B cell (primary cell): ENCODE measurements at regions not wholly inside any gene's neighbourhood (a gene's known extent, or its start where the extent isn't known, plus 50 kb on each side); places are given as distances from the start of the nearest gene placed in this dataset.
"Not testable (repeated sequence)": the region's sequence is repeated elsewhere in the genome, so short reads cannot be mapped to it uniquely, and the experiment has no call there.

Source experiments
- ATAC-seq: fragments of 200-7000 bp; cut with Tn5 transposase; one replicate; pipeline ENCODE4 v1.10.0; 2021; ENCODE audit warnings: low read depth, mild to moderate bottlenecking, moderate number of reproducible peaks, moderate library complexity
- CTCF ChIA-PET: fragments of 350-600 bp; sonication (Branson Sonifier 250); formaldehyde crosslinking; loops from one replicate; lab custom pipeline; 2021; ENCODE audit warnings: antibody characterized with exemption, inconsistent platforms; lab: Charles Lee
- POLR2A ChIA-PET: fragments of 350-600 bp; sonication (Branson Sonifier 250); formaldehyde crosslinking; loops from one replicate; lab custom pipeline; 2021; ENCODE audit warnings: antibody characterized with exemption; lab: Charles Lee
- DNase-seq: peaks from one replicate; pipeline ENCODE4 v3.0.0; 2013
- H2AFZ ChIP-seq: 2 replicates; pipeline ENCODE4 v1.6.1; 2012; ENCODE audit warnings: mild to moderate bottlenecking, low read depth, low read length; ENCODE audit not compliant: insufficient read depth, poor library complexity, severe bottlenecking
- H3K27ac ChIP-seq, 2 donors: 1 replicate in 1 of 2; 2 replicates in 1 of 2; pipeline ENCODE4 v1.5.1; 2012 to 2013; ENCODE audit warnings: low read length in 2 of 2, mild to moderate bottlenecking in 2 of 2, moderate library complexity in 1 of 2
- H3K27me3 ChIP-seq, 4 experiments: fragments of 200-600 bp in 1 of 4; sonication (generic) in 1 of 4; replicated peaks in 1 of 4; 1 replicate in 2 of 4; 2 replicates in 2 of 4; pipeline versions ENCODE4 v1.6.1 to v1.7.0; 2013 to 2016; ENCODE audit warnings: low read length in 3 of 4, mild to moderate bottlenecking in 2 of 4, mixed read lengths in 1 of 4, moderate library complexity in 1 of 4; ENCODE audit not compliant: insufficient read depth in 4 of 4, control insufficient read depth in 3 of 4; ENCODE audit errors: control extremely low read depth in 1 of 4
- H3K36me3 ChIP-seq, 2 experiments: replicated peaks in 1 of 2; 1 replicate in 1 of 2; 2 replicates in 1 of 2; pipeline versions ENCODE4 v1.6.1 to v1.7.1; 2013; ENCODE audit warnings: low read length in 1 of 2; ENCODE audit not compliant: insufficient read depth in 2 of 2, control insufficient read depth in 1 of 2; ENCODE audit errors: control extremely low read depth in 1 of 2, extremely low read depth in 1 of 2
- H3K4me1 ChIP-seq, 2 donors: fragments of 200-600 bp in 1 of 2; sonication (generic) in 1 of 2; 1 replicate in 1 of 2; 2 replicates in 1 of 2; pipeline versions ENCODE4 v1.5.1 to v1.6.1; 2013 to 2017; ENCODE audit warnings: low read length in 2 of 2; ENCODE audit not compliant: control insufficient read depth in 2 of 2, insufficient read depth in 2 of 2
- H3K4me2 ChIP-seq: replicated peaks from 2 replicates; pipeline ENCODE3; 2012; ENCODE audit warnings: mild to moderate bottlenecking, low read depth, low read length; ENCODE audit not compliant: poor library complexity, severe bottlenecking
- H3K4me3 ChIP-seq, 5 experiments: fragments of 200-600 bp in 1 of 5; sonication (generic) in 1 of 5; 1 replicate in 3 of 5; 2 replicates in 2 of 5; pipeline versions ENCODE4 v1.5.1 to v1.7.0; 2011 to 2016; ENCODE audit warnings: low read length in 4 of 5, mild to moderate bottlenecking in 4 of 5, low read depth in 2 of 5, control low read depth in 1 of 5, moderate library complexity in 1 of 5; ENCODE audit not compliant: insufficient read depth in 1 of 5; ENCODE audit errors: control extremely low read depth in 1 of 5, extremely low read depth in 1 of 5
- H3K79me2 ChIP-seq: fragments of 200-600 bp; sonication (generic); one replicate; pipeline ENCODE4 v1.6.0; 2016; ENCODE audit warnings: low read length; ENCODE audit not compliant: control insufficient read depth, insufficient read depth
- H3K9ac ChIP-seq: fragments of 200-600 bp; sonication (generic); 2 replicates; pipeline ENCODE4 v1.6.1; 2017; ENCODE audit warnings: mild to moderate bottlenecking, low read length, moderate library complexity
- H3K9me3 ChIP-seq, 3 donors: one replicate each; pipeline versions ENCODE4 v1.6.1 to v1.7.1; 2013; ENCODE audit warnings: low read length in 2 of 3; ENCODE audit not compliant: control insufficient read depth in 2 of 3, insufficient read depth in 1 of 3; ENCODE audit errors: control extremely low read depth in 1 of 3
- H4K20me1 ChIP-seq: 2 replicates; pipeline ENCODE4 v1.6.0; 2012; ENCODE audit warnings: mild to moderate bottlenecking, low read length; ENCODE audit not compliant: insufficient read depth, control insufficient read depth, poor library complexity, severe bottlenecking
- H3K27ac Mint-ChIP-seq: one replicate; pipeline ENCODE4 v1.8.0; 2021; ENCODE audit warnings: mixed read lengths
- H3K27me3 Mint-ChIP-seq: one replicate; pipeline ENCODE4 v1.8.0; 2021; ENCODE audit warnings: mixed read lengths
- H3K4me1 Mint-ChIP-seq: one replicate; pipeline ENCODE4 v1.8.0; 2021; ENCODE audit warnings: mixed read lengths
- H3K4me3 Mint-ChIP-seq: one replicate; pipeline ENCODE4 v1.8.0; 2021; ENCODE audit warnings: mixed read lengths
- H3K9me3 Mint-ChIP-seq: one replicate; pipeline ENCODE4 v1.8.0; 2022; ENCODE audit warnings: mixed read lengths; ENCODE audit not compliant: insufficient read depth
- EZH2 ChIP-seq: IDR thresholded peaks from 2 replicates; pipeline ENCODE4 v1.6.1; 2012; ENCODE audit warnings: borderline replicate concordance, low read depth, mild to moderate bottlenecking, moderate library complexity, low read length; ENCODE audit not compliant: insufficient read depth, poor library complexity, severe bottlenecking
- WGBS: methylation state at CpG from one replicate; pipeline ENCODE4 v1.1.5; 2013; ENCODE audit warnings: missing lambda C conversion rate; ENCODE audit not compliant: insufficient coverage; 5-methylcytosine and 5-hydroxymethylcytosine counted together
- intact Hi-C: fragments of 100-400 bp; cut with micrococcal nuclease; formaldehyde crosslinking; loops from one replicate; pipeline ENCODE4 v1.10.0; 2022
- TF ChIP-seq, protein P1 (sequence below): fragments of 200-600 bp; IDR thresholded peaks from one replicate; pipeline ENCODE4 v1.8.0; 2022; ENCODE audit warnings: antibody characterized with exemption, mild to moderate bottlenecking

GRCh38 chr2:226295123-226295522 is 504.5 kb downstream of the IRS1 start:
- Histone ChIP-seq H3K27me3 (no peaks in the 10 kb centered on the region), H3K36me3 (no peaks in the 10 kb centered on the region), H3K27ac (no peak overlapping the region), H3K4me1 (no peaks in the 10 kb centered on the region), H4K20me1 (no peaks in the 10 kb centered on the region), H3K9me3 (peaks cover 0 to 7% (median 7%) of the 10 kb centered on the region in 3 donors), H3K9ac (no peak overlapping the region), H3K4me2 (no peak overlapping the region), H3K79me2 (no peaks in the 10 kb centered on the region), H3K4me3 (no peak overlapping the region), H2AFZ (no peak overlapping the region)
- intact Hi-C loops, result no loop called here
- no CpG with 5 or more reads among the region's 1 CpG for WGBS
- Mint-ChIP-seq H3K27ac (no peak overlapping the region), H3K27me3 (peaks cover 7% of the 10 kb centered on the region), H3K4me1 (no peaks in the 10 kb centered on the region), H3K9me3 (peaks cover 14% of the 10 kb centered on the region), H3K4me3 (no peak overlapping the region)
- ChIA-PET CTCF (no interaction called here), POLR2A (no interaction called here)
- no peak for TF ChIP-seq EZH2
- TF ChIP-seq, protein P1, sequence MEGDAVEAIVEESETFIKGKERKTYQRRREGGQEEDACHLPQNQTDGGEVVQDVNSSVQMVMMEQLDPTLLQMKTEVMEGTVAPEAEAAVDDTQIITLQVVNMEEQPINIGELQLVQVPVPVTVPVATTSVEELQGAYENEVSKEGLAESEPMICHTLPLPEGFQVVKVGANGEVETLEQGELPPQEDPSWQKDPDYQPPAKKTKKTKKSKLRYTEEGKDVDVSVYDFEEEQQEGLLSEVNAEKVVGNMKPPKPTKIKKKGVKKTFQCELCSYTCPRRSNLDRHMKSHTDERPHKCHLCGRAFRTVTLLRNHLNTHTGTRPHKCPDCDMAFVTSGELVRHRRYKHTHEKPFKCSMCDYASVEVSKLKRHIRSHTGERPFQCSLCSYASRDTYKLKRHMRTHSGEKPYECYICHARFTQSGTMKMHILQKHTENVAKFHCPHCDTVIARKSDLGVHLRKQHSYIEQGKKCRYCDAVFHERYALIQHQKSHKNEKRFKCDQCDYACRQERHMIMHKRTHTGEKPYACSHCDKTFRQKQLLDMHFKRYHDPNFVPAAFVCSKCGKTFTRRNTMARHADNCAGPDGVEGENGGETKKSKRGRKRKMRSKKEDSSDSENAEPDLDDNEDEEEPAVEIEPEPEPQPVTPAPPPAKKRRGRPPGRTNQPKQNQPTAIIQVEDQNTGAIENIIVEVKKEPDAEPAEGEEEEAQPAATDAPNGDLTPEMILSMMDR, result no peak
- DNase-seq, result no peak
- no peak for ATAC-seq

DNA sequence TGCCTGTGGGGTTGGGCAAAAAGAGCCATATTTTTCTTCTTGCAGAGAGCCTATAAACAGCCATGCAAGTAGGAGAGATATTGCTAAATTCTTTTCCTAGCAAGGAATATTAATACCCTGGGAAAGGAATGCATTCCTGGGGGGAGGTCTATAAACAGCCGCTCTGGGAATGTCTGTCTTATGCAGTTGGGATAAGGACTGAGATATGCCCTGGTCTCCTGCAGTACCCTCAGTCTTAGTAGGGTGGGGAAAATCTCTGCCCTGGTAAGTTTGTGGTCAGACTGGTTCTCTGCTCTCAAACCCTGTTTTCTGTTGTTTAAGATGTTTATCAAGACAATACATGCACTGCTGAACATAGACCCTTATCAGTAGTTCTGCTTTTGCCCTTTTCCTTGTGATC is 508.3 kb downstream of the IRS1 start:
- H3K27me3 Mint-ChIP-seq, H3K27ac Mint-ChIP-seq, H3K27ac ChIP-seq, H3K4me2 ChIP-seq, H4K20me1 ChIP-seq, intact Hi-C loops, H3K9me3 ChIP-seq, H3K4me3 Mint-ChIP-seq, POLR2A ChIA-PET, ATAC-seq, H3K9ac ChIP-seq, H3K27me3 ChIP-seq, H3K36me3 ChIP-seq, H3K4me3 ChIP-seq, H2AFZ ChIP-seq, H3K79me2 ChIP-seq, DNase-seq: not testable (repeated sequence)
- 100% methylated on average over 1 of the region's 1 CpG for WGBS
- Mint-ChIP-seq H3K9me3 (peaks cover 14% of the 10 kb centered on the region), H3K4me1 (peaks cover 13% of the 10 kb centered on the region)
- peaks cover 0 to 12% of the 10 kb centered on the region in 2 donors for H3K4me1 ChIP-seq
- CTCF ChIA-PET, result interaction anchor here (0.7 kb wide), 1 partner anchor 947 kb away, joined by 3 read pairs; no protein-coding TSS in a partner anchor
